ENCODE measurements at regions not wholly inside any gene's neighbourhood (a gene's known extent, or its start where the extent isn't known, plus 50 kb on each side); places are given as distances from the start of the nearest gene placed in this dataset.

GRCh38 chr13:97719736-97720135 lies 233.7 kb upstream of the IPO5 start:
- TF ChIP-seq POLR2AphosphoS5 (IDR thresholded peaks at IDR 0.05): no peak
- TF ChIP-seq, protein P1, sequence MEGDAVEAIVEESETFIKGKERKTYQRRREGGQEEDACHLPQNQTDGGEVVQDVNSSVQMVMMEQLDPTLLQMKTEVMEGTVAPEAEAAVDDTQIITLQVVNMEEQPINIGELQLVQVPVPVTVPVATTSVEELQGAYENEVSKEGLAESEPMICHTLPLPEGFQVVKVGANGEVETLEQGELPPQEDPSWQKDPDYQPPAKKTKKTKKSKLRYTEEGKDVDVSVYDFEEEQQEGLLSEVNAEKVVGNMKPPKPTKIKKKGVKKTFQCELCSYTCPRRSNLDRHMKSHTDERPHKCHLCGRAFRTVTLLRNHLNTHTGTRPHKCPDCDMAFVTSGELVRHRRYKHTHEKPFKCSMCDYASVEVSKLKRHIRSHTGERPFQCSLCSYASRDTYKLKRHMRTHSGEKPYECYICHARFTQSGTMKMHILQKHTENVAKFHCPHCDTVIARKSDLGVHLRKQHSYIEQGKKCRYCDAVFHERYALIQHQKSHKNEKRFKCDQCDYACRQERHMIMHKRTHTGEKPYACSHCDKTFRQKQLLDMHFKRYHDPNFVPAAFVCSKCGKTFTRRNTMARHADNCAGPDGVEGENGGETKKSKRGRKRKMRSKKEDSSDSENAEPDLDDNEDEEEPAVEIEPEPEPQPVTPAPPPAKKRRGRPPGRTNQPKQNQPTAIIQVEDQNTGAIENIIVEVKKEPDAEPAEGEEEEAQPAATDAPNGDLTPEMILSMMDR (IDR thresholded peaks at IDR 0.05 in 8 of 11, conservative IDR thresholded peaks at IDR 0.05 in 3 of 11): no peak
